Lower leg skin (tissue), 3 donors: ENCODE measurements at regions not wholly inside any gene's neighbourhood (a gene's known extent, or its start where the extent isn't known, plus 50 kb on each side); places are given as distances from the start of the nearest gene placed in this dataset.

Experiments
- POLR2A ChIP-seq, 2 donors: fragments of 450-650 bp; IDR thresholded peaks; one replicate each; pipeline ENCODE4 v1.6.1; 2016 to 2017; ENCODE audit warnings: antibody characterized with exemption in 2 of 2, mild to moderate bottlenecking in 1 of 2, moderate library complexity in 1 of 2
- TF ChIP-seq, protein P1 (sequence below), 3 donors: fragments of 450-650 bp; IDR thresholded peaks; one replicate each; pipeline ENCODE4 v1.5.1; 2016; ENCODE audit warnings: antibody characterized with exemption in 3 of 3, mild to moderate bottlenecking in 3 of 3, moderate library complexity in 2 of 3

DNA sequence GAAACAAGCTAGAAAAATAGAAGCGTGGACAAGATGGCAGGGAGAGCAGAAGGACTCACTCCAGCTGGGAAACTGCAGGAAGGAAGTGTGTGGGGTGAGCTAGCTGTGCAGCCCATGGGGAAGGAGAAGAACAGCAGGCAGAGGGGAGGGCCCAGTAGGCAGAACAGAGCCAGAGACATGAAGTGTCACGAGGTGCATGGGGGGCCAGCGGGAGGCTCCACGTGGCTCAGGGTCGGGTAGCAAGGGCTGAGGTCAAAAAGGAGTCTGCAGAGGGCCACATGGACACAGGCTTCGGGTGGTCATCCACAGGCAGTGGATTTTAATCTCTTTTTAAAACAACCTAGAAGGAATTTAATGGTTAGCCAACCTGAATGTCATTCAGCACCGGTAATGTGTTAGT, 669.0 kb downstream of the BCL11B start:
- TF ChIP-seq, protein P1, sequence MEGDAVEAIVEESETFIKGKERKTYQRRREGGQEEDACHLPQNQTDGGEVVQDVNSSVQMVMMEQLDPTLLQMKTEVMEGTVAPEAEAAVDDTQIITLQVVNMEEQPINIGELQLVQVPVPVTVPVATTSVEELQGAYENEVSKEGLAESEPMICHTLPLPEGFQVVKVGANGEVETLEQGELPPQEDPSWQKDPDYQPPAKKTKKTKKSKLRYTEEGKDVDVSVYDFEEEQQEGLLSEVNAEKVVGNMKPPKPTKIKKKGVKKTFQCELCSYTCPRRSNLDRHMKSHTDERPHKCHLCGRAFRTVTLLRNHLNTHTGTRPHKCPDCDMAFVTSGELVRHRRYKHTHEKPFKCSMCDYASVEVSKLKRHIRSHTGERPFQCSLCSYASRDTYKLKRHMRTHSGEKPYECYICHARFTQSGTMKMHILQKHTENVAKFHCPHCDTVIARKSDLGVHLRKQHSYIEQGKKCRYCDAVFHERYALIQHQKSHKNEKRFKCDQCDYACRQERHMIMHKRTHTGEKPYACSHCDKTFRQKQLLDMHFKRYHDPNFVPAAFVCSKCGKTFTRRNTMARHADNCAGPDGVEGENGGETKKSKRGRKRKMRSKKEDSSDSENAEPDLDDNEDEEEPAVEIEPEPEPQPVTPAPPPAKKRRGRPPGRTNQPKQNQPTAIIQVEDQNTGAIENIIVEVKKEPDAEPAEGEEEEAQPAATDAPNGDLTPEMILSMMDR (IDR thresholded peaks at IDR 0.05) = no peak
- no peak for TF ChIP-seq POLR2A (IDR thresholded peaks at IDR 0.05)
